Activated CD4-positive, alpha-beta T cell treated with anti-CD3 and anti-CD28 coated beads for 36 hours (primary cell): ENCODE measurements at regions not wholly inside any gene's neighbourhood (a gene's known extent, or its start where the extent isn't known, plus 50 kb on each side); places are given as distances from the start of the nearest gene placed in this dataset.
"Not testable (repeated sequence)": the region's sequence is repeated elsewhere in the genome, so short reads cannot be mapped to it uniquely, and the experiment has no call there.

Experiments used
- ATAC-seq: fragments of 200-7000 bp; cut with Tn5 transposase; one replicate; pipeline ENCODE4 v1.10.0; 2021; ENCODE audit warnings: mild to moderate bottlenecking, moderate library complexity
- CTCF ChIA-PET: fragments of 350-600 bp; sonication (Branson Sonifier 250); formaldehyde crosslinking; loops from one replicate; lab custom pipeline; 2021; ENCODE audit warnings: antibody characterized with exemption; lab: Charles Lee
- POLR2A ChIA-PET: fragments of 350-600 bp; sonication (Branson Sonifier 250); formaldehyde crosslinking; loops from one replicate; lab custom pipeline; 2021; ENCODE audit warnings: antibody characterized with exemption, inconsistent platforms; lab: Charles Lee
- DNase-seq: peaks from one replicate; pipeline ENCODE4 v3.0.0-alpha.2; 2020
- H3K27ac Mint-ChIP-seq: one replicate; pipeline ENCODE4 v1.8.0; 2021; ENCODE audit warnings: mixed read lengths
- H3K27me3 Mint-ChIP-seq: one replicate; pipeline ENCODE4 v1.8.0; 2021; ENCODE audit warnings: mixed read lengths
- H3K36me3 Mint-ChIP-seq: one replicate; pipeline ENCODE4 v1.8.0; 2021; ENCODE audit warnings: low read depth, mixed read lengths
- H3K4me1 Mint-ChIP-seq: one replicate; pipeline ENCODE4 v1.8.0; 2021; ENCODE audit warnings: mixed read lengths
- H3K4me3 Mint-ChIP-seq: one replicate; pipeline ENCODE4 v1.8.0; 2021; ENCODE audit warnings: mild to moderate bottlenecking, moderate library complexity, mixed read lengths
- H3K9me3 Mint-ChIP-seq: one replicate; pipeline ENCODE4 v1.8.0; 2021; ENCODE audit warnings: low read depth, mixed read lengths
- intact Hi-C, 2 experiments: fragments of 100-400 bp; cut with DNase I in 1 of 2; cut with micrococcal nuclease in 1 of 2; formaldehyde crosslinking; loops; one replicate each; pipeline versions ENCODE4 v1.14.2 to v1.15.1; 2022 to 2024; cut with DNase I, micrococcal nuclease

DNA sequence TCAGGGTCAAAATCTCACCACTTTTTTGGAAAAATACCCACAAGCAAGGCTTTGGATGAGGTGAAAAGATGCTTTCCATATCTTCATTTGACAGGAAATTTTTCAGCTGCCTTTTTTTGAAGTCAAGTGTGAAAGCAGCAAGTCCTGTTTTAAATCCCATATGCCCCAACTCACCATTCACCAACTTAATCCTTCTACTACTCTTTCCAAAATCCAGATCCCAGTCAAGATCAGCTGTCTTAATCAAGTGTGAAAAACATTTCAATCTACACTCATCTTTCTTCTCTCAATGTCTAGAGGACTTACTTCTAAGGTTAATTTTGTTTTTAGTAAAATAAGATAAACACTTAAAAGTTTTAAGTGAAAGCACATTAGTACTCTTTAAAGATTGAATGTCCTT is 128.4 kb upstream of the CEP126 start:
- intact Hi-C loops = no loop called here
- Mint-ChIP-seq H3K9me3 (peaks cover 6% of the 10 kb centered on the region), H3K27ac (no peak overlapping the region), H3K27me3 (no peaks in the 10 kb centered on the region), H3K36me3 (no peaks in the 10 kb centered on the region), H3K4me1 (no peaks in the 10 kb centered on the region), H3K4me3 (no peak overlapping the region)
- DNase-seq (no peak), ATAC-seq (no peak)
- CTCF ChIA-PET = interaction anchor here (0.6 to 0.9 kb wide), 2 partner anchors 221 to 349 kb away, joined by 3 read pairs; no protein-coding TSS in a partner anchor
- POLR2A ChIA-PET = no interaction called here

DNA sequence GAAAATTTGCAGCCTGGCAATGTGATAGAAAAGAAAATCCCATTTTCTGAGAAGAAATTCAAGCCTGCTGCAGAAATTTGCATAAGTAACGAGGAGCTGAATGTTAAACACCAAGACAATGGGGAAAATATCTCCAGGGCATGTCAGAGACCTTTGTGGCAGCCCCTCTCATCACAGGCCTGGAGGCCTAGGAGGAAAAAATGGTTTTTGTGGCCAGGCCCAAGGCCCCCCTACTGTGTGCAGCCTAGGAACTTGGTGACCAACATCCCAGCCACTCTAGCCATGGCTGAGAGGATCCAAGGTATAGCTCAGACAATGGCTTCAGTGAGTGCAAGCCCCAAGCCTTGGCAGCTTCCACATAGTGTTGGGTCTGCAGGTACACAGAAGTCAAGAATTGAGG is 135.6 kb upstream of the CEP126 start:
- intact Hi-C loops, DNase-seq, H3K36me3 Mint-ChIP-seq, H3K27ac Mint-ChIP-seq, POLR2A ChIA-PET, H3K4me3 Mint-ChIP-seq, H3K27me3 Mint-ChIP-seq, CTCF ChIA-PET, H3K4me1 Mint-ChIP-seq, ATAC-seq: not testable (repeated sequence)
- H3K9me3 Mint-ChIP-seq = peaks cover 24% of the 10 kb centered on the region

GRCh38 chr11:101777476-101777875 is 137.3 kb upstream of the CEP126 start:
- Mint-ChIP-seq H3K36me3 (no peaks in the 10 kb centered on the region), H3K27me3 (no peaks in the 10 kb centered on the region), H3K27ac (no peak overlapping the region), H3K4me1 (no peaks in the 10 kb centered on the region), H3K4me3 (no peak overlapping the region), H3K9me3 (peaks cover 24% of the 10 kb centered on the region)
- DNase-seq (no peak), ATAC-seq (no peak)
- POLR2A ChIA-PET = no interaction called here
- CTCF ChIA-PET = no interaction called here
- intact Hi-C loops = no loop called here

DNA sequence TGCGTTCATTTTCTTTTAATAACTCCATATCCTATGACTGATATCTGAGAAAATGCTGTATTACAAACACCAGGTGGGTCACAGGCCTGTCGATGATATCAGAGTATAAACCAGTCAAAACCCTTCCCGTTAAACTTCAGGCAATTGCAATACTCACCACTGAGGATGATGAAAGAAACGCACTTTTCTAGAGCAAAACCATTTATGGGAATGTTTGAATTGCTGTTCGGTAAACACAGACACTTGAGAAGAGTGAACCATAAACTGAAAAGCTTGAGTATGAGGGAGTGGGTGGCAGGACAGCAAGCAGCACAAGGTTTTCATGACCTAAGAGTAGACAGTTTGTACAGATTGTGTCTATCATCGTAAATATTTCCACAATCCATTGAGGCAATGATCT is 139.8 kb upstream of the CEP126 start:
- ATAC-seq = no peak
- CTCF ChIA-PET = no interaction called here

GRCh38 chr11:101770648-101771047 is 144.2 kb upstream of the CEP126 start:
- no peak for DNase-seq
- Mint-ChIP-seq H3K4me3 (no peak overlapping the region), H3K36me3 (no peaks in the 10 kb centered on the region)

More for the DNA sequence above, 139.8 kb upstream of the CEP126 start:
- DNase-seq = no peak
- POLR2A ChIA-PET = no interaction called here
- Mint-ChIP-seq H3K4me1 (no peaks in the 10 kb centered on the region), H3K27me3 (no peaks in the 10 kb centered on the region), H3K9me3 (peaks cover 15% of the 10 kb centered on the region), H3K27ac (no peak overlapping the region), H3K4me3 (no peak overlapping the region), H3K36me3 (no peaks in the 10 kb centered on the region)
- intact Hi-C loops = no loop called here

GRCh38 chr11:101765932-101766331 is 148.9 kb upstream of the CEP126 start:
- no peak for ATAC-seq
- no peaks in the 10 kb centered on the region for H3K4me1 Mint-ChIP-seq
- ChIA-PET POLR2A (no interaction called here), CTCF (no interaction called here)
- no peak overlapping the region for H3K4me3 Mint-ChIP-seq
- H3K36me3 Mint-ChIP-seq = no peaks in the 10 kb centered on the region
- intact Hi-C loops = no loop called here
- peaks cover 11% of the 10 kb centered on the region for H3K9me3 Mint-ChIP-seq
- H3K27me3 Mint-ChIP-seq = no peaks in the 10 kb centered on the region
- no peak for DNase-seq
- no peak overlapping the region for H3K27ac Mint-ChIP-seq

More at GRCh38 chr11:101770648-101771047, 144.2 kb upstream of the CEP126 start:
- POLR2A ChIA-PET = no interaction called here
- intact Hi-C loops = no loop called here
- CTCF ChIA-PET = no interaction called here
- Mint-ChIP-seq H3K27me3 (no peaks in the 10 kb centered on the region), H3K9me3 (peaks cover 11% of the 10 kb centered on the region), H3K4me1 (no peaks in the 10 kb centered on the region), H3K27ac (no peak overlapping the region)
- no peak for ATAC-seq

GRCh38 chr11:101759771-101760450 is 154.9 kb upstream of the CEP126 start:
- ChIA-PET POLR2A (no interaction called here), CTCF (no interaction called here)
- H3K4me3 Mint-ChIP-seq = no peak overlapping the region
- H3K9me3 Mint-ChIP-seq = no peaks in the 10 kb centered on the region
- H3K36me3 Mint-ChIP-seq = no peaks in the 10 kb centered on the region
- H3K27ac Mint-ChIP-seq = no peak overlapping the region
- no peak for DNase-seq
- H3K27me3 Mint-ChIP-seq = no peaks in the 10 kb centered on the region
- intact Hi-C loops = no loop called here
- ATAC-seq = no peak
- no peaks in the 10 kb centered on the region for H3K4me1 Mint-ChIP-seq

DNA sequence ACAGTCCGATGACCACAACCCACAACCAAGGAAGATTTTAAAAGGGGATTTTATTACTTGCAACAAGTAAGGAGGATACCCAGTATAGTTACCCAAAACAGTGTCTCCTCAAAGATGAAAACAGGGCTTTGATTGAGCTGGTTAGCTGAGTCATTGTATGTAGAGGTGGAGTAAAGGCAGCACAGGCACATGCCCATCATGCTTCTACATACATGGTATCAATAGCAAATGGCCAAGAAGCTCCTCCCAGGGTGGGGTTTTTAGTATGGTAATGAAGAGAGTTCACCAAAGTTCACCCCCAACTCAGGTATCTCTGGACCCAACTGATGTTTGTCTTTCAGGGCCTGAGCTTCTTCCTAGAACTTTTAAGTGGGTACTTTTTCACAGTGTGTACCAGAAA is 157.1 kb upstream of the CEP126 start:
- DNase-seq = no peak
- H3K9me3 Mint-ChIP-seq = no peaks in the 10 kb centered on the region
- POLR2A ChIA-PET = no interaction called here
- no peaks in the 10 kb centered on the region for H3K4me1 Mint-ChIP-seq
- CTCF ChIA-PET = interaction anchor here (0.6 kb wide), 1 partner anchor 157 kb away, joined by 3 read pairs; the partner anchor contains the start of gene CEP126
- H3K4me3 Mint-ChIP-seq = no peak overlapping the region
- no peak for ATAC-seq
- no peak overlapping the region for H3K27ac Mint-ChIP-seq
- intact Hi-C loops = no loop called here
- H3K27me3 Mint-ChIP-seq = no peaks in the 10 kb centered on the region
- no peaks in the 10 kb centered on the region for H3K36me3 Mint-ChIP-seq

GRCh38 chr11:101748572-101749344 is 165.0 kb upstream of the TRPC6 start:
- intact Hi-C loops = no loop called here
- Mint-ChIP-seq H3K27me3 (peaks cover 2% of the 10 kb centered on the region), H3K4me3 (no peak overlapping the region), H3K36me3 (no peaks in the 10 kb centered on the region), H3K27ac (no peak overlapping the region), H3K4me1 (no peaks in the 10 kb centered on the region), H3K9me3 (no peaks in the 10 kb centered on the region)
- ATAC-seq = no peak
- ChIA-PET CTCF (no interaction called here), POLR2A (no interaction called here)
- DNase-seq = no peak

DNA sequence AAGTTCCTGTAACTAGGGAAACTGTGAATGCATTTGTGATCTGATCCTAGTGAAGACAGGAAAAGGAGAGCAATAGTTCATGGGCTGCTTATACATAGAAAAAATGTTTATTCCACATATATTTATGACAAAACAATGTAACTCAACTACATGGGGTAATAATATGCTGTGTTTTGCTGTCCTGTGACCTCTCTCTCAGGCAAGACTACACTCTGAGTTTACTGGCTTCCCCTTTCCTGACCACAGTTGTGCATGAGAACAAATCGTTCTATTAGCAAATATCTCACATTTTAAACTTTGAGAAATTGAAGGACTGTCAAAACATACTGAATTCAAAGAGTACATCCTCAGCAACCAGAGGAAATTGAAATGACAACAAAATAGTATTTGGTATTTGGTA is 161.9 kb upstream of the TRPC6 start:
- Mint-ChIP-seq H3K9me3 (no peaks in the 10 kb centered on the region), H3K4me3 (no peak overlapping the region), H3K4me1 (no peaks in the 10 kb centered on the region), H3K36me3 (no peaks in the 10 kb centered on the region), H3K27ac (no peak overlapping the region), H3K27me3 (no peaks in the 10 kb centered on the region)
- intact Hi-C loops = no loop called here
- ChIA-PET CTCF (no interaction called here), POLR2A (no interaction called here)
- DNase-seq = no peak
- ATAC-seq = no peak

- no peak overlapping the region for H3K4me3 Mint-ChIP-seq
- intact Hi-C loops = no loop called here
- H3K27ac Mint-ChIP-seq = no peak overlapping the region
- H3K4me1 Mint-ChIP-seq = no peaks in the 10 kb centered on the region
- no peaks in the 10 kb centered on the region for H3K27me3 Mint-ChIP-seq
- CTCF ChIA-PET = no interaction called here
- no peaks in the 10 kb centered on the region for H3K36me3 Mint-ChIP-seq
- DNase-seq (no peak), ATAC-seq (no peak)
- no peaks in the 10 kb centered on the region for H3K9me3 Mint-ChIP-seq
- POLR2A ChIA-PET = no interaction called here
These were observed 160.0 kb upstream of the TRPC6 start for GRCh38 chr11:101743828-101744227.

DNA sequence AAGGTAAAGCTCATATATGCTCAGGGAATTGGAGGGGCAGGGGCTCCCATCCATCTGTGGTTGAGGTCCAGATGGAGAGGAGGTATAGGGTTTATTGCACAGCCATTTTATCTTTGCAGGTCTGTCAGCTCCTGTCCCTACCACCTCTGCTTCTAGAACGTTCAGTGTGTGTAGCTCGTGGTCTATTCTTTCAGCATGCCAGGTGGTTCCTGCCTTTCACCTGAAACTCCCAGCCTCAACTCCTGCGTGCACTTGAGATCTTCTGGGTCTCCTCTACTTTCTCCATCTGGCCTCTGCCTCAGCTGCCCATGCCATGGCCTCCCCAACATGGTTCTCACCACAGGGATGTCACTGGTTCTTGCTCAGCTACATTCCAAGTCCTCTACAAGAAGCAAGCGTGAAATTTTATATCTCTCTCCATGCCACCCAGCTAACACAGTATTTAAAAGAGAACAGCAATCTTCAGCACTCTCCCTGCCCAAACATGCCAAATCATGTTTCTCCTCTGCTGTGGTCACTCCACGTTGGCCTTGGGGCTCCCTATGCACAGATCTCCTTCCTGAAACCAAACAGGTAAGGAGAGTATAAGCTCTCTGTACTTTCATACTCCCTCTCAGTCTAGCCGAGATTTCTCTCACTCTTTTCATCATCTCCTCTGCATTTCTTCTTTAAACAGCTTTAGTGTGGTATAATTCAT is 157.8 kb upstream of the TRPC6 start:
- no peaks in the 10 kb centered on the region for H3K27me3 Mint-ChIP-seq
- H3K27ac Mint-ChIP-seq = no peak overlapping the region
- H3K4me3 Mint-ChIP-seq = no peak overlapping the region
- DNase-seq (no peak), ATAC-seq (no peak)
- no peaks in the 10 kb centered on the region for H3K9me3 Mint-ChIP-seq
- no peaks in the 10 kb centered on the region for H3K36me3 Mint-ChIP-seq
- CTCF ChIA-PET = no interaction called here
- intact Hi-C loops = no loop called here
- no peaks in the 10 kb centered on the region for H3K4me1 Mint-ChIP-seq
- POLR2A ChIA-PET = no interaction called here
